NCI-H2196 (cell line): ENCODE measurements at regions not wholly inside any gene's neighbourhood (a gene's known extent, or its start where the extent isn't known, plus 50 kb on each side); places are given as distances from the start of the nearest gene placed in this dataset.

ENCODE experiments used
- DNase-seq: peaks from one replicate; lab custom pipeline; 2025; ENCODE audit not compliant: unreplicated experiment; lab: John Stamatoyannopoulos, UW

GRCh38 chr6:118761645-118762044 is 110.3 kb upstream of the CEP85L start:
- DNase-seq: no peak

- no peak for DNase-seq
These were observed 107.6 kb upstream of the CEP85L start for GRCh38 chr6:118758946-118759345.

DNA sequence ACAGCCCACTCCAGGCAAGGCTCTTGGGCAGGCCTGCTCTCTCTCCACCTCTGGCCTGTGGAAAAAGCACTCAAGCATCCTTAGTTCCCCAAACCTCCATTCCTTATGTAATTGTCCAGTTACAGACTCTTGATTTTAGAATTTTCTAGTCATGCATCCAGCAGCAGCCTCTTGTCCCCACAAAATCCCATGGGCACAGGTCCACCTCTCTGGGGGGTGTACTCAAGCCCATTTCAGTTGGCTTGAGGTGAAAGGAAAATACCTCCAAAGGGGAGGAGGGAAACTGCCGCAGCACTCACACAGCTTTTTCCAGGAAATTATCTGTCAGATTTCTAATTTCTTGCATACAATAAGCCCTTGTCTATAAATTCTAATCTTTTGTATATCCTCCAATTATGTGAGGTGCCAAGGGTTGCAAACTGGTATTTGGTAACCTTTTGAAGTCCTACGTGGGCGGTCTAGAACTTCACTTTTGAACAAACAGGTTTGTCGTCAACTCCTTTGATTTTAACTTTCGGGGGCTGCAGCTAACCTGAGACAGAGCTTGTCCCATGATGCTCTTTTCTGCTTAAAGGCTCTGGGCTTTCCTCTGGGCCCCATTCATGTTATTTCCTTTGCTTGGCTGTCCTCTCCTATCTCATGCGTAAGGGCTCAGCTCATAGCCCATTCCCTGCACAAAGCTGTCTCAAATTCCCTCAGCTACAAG is 104.7 kb upstream of the CEP85L start:
- no peak for DNase-seq

GRCh38 chr6:118752803-118753202 is 101.4 kb upstream of the CEP85L start:
- no peak for DNase-seq

- DNase-seq: no peak
These were observed 99.7 kb upstream of the CEP85L start for GRCh38 chr6:118751072-118751471.

DNA sequence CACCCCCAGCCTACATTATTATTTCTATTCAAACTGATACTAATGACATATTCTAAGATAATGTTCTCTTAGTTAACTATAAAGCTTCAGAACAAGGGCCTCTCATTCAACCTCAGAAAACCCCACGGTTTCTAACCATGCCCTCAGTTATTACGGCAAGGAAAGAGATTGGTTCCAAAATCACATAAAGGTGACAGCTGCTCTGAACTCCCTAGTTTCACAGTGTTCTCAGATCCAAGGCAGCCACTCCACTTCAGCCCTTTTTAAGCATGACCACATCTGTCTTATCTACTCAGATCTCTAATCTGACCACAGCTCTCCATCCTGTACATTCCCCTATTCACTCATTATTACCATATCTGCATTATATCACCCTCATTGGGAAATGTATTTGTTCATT is 98.8 kb upstream of the CEP85L start:
- no peak for DNase-seq

DNA sequence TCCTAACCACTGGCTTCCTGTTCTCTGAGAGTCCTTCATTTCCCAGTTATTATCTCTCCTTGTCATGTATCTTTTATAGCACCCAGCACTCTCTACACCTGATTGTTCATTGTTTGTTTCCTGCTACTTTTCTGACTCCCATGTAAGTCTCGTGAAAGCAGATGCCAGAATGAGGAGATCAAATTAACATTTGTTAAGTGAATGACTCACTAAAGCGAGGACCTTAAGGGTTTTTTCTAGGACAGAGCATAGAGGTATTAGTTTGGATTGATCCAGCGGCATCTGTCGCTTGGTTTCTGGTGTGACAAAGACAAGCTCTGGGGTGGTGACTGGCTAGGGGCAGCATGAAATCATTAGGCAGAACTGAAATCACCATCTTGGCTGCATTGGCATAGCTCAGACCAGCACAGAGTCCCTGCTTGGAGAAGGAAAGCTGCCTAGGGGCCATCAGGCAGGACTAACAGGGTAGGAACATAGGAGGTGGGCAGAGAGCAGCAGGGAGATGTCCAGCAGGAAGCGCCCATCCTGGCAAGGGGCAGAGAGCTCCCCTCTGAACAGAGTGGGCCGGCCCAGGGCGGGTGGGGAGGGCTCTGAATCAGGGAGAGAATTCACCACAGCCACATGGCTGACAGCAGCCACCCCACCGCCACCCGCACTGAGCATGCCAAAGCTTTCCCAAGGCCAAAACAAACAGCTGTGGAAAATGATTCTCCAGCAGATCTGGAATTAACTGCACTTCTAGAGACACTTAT is 97.1 kb upstream of the CEP85L start:
- peak; percentile 53 for DNase-seq

DNA sequence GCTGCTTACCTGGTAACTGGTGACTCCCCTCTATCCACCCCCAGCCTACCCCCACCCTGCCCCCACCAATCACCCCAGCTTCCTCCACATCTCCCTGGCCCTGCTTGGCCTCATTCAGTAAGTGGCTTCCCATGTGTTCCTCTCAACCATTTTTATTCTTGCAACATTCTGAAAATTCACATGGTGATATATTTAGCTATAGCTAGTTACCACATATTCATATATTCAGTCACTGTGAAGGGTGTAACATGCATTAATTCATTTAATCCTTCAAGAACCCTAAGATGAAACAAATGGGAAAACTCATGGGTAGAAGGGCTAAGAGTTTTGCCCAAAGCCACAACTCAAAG is 95.4 kb upstream of the CEP85L start:
- no peak for DNase-seq

- DNase-seq: no peak
These were observed 94.9 kb upstream of the CEP85L start for GRCh38 chr6:118746145-118746824.

GRCh38 chr6:118745156-118745555 is 93.8 kb upstream of the CEP85L start:
- no peak for DNase-seq

DNA sequence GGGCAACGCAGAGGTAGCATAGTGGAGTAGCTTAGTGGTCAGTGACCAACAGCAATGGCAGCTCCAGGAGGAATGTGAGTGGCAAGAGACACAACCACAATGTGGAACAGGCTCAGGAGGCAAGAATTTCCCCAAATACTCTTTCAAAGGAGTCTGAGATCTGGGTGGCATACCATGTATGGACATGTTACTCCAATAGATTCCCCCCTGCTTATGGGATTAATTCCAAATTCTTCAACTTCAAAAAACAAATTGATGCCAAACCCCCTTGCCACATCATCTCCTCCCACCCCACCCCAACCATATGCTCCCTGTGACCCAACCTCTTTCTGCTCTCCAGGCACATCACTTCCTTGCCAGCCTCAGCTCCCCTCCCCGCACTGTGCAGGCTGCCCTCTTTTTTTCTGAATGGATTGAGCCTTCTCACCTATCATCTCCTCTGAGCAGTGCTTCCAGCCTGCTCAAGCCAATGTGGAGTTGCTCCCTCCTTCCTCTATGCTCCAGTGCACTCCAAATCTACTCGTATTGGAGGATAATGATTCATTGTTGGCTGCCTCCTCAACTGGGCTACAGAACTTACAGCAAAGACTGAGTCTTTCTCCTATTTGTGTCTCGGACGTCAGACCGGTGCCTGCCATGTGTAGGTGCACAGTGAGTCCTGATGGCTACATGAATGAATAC is 93.0 kb upstream of the CEP85L start:
- no peak for DNase-seq

GRCh38 chr6:118743746-118744145 is 92.4 kb upstream of the CEP85L start:
- DNase-seq: no peak

DNA sequence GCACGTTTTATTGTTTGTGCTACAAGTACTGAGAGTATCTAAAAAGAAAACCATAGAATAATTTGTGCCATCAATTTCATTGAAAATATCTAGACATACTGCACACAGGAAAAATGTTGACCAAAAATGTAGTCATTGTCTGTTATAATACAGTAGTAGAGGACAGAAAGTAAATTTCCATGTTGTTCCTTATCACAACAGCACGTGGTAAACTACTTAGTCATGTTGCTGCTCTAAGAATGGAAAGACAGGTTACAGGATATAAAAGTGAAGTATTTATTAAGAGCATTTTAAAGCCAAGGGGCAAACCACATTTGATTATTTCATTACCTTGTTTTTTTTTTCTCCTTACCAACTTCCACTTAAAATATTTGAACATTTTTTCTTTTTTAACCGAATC is 89.0 kb upstream of the CEP85L start:
- peak; percentile 9 for DNase-seq

- DNase-seq: no peak
These were observed 88.4 kb upstream of the CEP85L start for GRCh38 chr6:118739696-118740353.

DNA sequence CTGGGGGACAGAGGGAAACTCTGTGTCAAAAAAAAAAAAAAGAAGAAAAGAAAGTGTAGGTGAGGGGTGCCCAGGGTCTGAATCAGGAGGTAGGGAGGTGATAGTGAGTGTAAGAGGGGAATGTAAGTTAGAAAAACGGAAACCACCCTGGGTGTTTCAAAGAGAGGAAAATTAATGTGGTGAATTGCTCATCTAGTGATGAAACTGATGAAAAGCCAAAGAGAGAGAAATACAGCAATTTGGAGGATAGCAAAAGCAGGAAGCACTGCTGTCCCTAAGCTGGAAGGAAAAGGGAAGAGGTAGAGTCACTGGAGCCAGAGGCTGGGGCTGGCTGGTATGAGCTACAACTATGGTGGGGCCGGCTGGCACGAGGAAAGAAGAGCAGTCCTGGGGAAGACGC is 85.0 kb upstream of the CEP85L start:
- DNase-seq: no peak

DNA sequence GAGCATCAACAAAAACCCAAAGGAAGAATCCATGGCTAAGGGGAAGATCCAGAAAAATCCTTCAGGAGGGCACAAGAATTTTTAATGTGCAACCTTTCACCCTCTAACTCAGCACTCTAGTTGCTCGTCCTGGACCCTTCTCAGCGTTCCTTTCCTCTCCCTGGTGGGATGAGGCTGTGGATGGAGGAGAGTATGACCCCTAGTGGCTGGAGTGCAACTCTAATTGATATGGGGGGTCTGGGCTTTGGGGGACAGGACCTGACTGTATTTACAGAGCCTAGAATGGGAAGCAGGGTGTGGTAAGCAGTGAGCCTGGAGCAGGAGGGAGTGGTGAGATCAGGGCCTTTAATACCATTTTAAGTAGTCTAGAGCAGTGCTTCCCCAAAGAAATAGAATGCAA is 83.9 kb upstream of the CEP85L start:
- DNase-seq: no peak

DNA sequence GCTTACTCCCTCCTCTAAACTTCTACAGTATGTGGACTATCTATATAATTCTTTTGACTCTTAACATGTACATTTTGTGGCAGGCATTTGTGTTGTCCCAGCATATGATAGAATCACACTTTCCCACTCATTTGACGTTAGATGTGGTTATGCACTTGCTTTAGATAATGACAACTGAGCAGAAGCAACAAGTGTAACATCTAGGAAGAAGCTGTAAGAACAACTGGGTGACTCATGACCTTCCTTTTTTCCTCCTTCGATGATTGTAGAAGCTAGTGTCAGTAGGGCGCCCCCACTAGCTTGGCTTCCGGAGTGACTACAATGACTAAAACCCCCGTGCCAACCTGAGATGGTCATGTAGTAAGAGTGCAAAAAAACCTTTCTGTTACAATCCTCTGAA is 74.6 kb upstream of the CEP85L start:
- no peak for DNase-seq

DNA sequence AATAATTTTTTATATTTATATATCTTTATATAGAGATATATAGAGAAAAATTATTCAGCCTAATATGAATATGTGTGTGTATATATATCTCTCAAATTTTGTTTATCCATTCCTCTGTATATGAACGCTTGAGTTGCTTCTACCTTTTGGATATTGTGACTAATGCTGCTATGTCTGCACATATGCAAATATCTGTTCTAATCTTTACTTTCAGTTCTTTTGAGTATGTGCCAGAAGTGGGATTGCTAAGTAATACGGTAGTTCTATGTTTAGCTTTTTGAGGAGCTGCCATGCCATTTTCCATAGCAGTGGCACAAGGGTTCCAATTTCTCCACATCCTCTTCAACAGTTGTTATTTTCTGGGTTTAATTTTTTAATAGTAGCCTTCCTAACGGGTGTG is 72.8 kb upstream of the CEP85L start:
- no peak for DNase-seq

- no peak for DNase-seq
These were observed 71.7 kb upstream of the CEP85L start for GRCh38 chr6:118722829-118723813.

DNA sequence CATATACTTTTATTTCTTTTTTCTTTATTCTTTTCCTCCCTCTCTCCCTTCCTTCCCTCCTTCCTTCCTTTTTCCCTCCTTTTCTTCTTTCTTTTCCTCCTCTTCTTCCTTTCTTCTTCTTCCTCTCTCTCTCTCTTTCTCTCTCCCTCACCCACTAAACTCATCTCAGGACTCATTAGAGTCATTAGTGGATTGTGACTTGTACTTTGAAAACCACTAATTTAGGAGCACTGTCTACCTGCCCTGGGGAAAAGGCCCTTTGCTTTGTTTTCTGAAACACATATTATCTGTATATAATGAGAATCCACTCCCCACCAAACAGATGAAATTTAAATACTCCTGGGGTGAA is 68.7 kb upstream of the CEP85L start:
- DNase-seq: no peak
